NCI-H460 (cell line): ENCODE measurements at regions not wholly inside any gene's neighbourhood (a gene's known extent, or its start where the extent isn't known, plus 50 kb on each side); places are given as distances from the start of the nearest gene placed in this dataset.
"Not testable (repeated sequence)": the region's sequence is repeated elsewhere in the genome, so short reads cannot be mapped to it uniquely, and the experiment has no call there.

Experiments used
- DNase-seq: peaks from one replicate; pipeline ENCODE4 v3.0.0-alpha.2; 2016; ENCODE audit warnings: low read depth; ENCODE audit errors: extremely low read depth

GRCh38 chr7:118878336-118878735 lies 653.8 kb downstream of the ANKRD7 start:
- DNase-seq: no peak

GRCh38 chr7:118898284-118898683 lies 673.8 kb downstream of the ANKRD7 start:
- no peak for DNase-seq

GRCh38 chr7:118902600-118902999 lies 678.1 kb downstream of the ANKRD7 start:
- peak; percentile 9 for DNase-seq

- DNase-seq: no peak
Observed at GRCh38 chr7:118907911-118908527, 683.5 kb downstream of the ANKRD7 start.

- DNase-seq: not testable (repeated sequence)
Observed at GRCh38 chr7:118916120-118916519, 691.6 kb downstream of the ANKRD7 start.

- DNase-seq: peak; percentile 47
Observed at GRCh38 chr7:118918556-118918955, 694.1 kb downstream of the ANKRD7 start.

GRCh38 chr7:118938845-118939244 lies 714.3 kb downstream of the ANKRD7 start:
- DNase-seq: no peak

- no peak for DNase-seq
Observed at GRCh38 chr7:118944271-118944670, 719.8 kb downstream of the ANKRD7 start.

GRCh38 chr7:118945911-118946682 lies 721.6 kb downstream of the ANKRD7 start:
- no peak for DNase-seq

GRCh38 chr7:118948508-118948907 lies 724.0 kb downstream of the ANKRD7 start:
- no peak for DNase-seq

GRCh38 chr7:118949031-118949430 lies 724.5 kb downstream of the ANKRD7 start:
- no peak for DNase-seq

- not testable (repeated sequence) for DNase-seq
Observed at GRCh38 chr7:118956285-118956684, 731.8 kb downstream of the ANKRD7 start.

- no peak for DNase-seq
Observed at GRCh38 chr7:118969370-118969769, 744.9 kb downstream of the ANKRD7 start.

- DNase-seq: no peak
Observed at GRCh38 chr7:118971706-118972105, 747.2 kb downstream of the ANKRD7 start.

- no peak for DNase-seq
Observed at GRCh38 chr7:118974836-118975235, 750.3 kb downstream of the ANKRD7 start.

- no peak for DNase-seq
Observed at GRCh38 chr7:118995350-118995749, 770.8 kb downstream of the ANKRD7 start.

- no peak for DNase-seq
Observed at GRCh38 chr7:119007236-119007635, 782.7 kb downstream of the ANKRD7 start.

- DNase-seq: no peak
Observed at GRCh38 chr7:119010635-119011034, 786.1 kb downstream of the ANKRD7 start.

- DNase-seq: no peak
Observed at GRCh38 chr7:119026391-119026790, 801.9 kb downstream of the ANKRD7 start.

GRCh38 chr7:119028736-119029135 lies 804.2 kb downstream of the ANKRD7 start:
- DNase-seq: no peak

GRCh38 chr7:119032136-119032535 lies 807.6 kb downstream of the ANKRD7 start:
- not testable (repeated sequence) for DNase-seq

- no peak for DNase-seq
Observed at GRCh38 chr7:119033641-119034040, 809.1 kb downstream of the ANKRD7 start.
